ENCODE measurements at regions not wholly inside any gene's neighbourhood (a gene's known extent, or its start where the extent isn't known, plus 50 kb on each side); places are given as distances from the start of the nearest gene placed in this dataset.

DNA sequence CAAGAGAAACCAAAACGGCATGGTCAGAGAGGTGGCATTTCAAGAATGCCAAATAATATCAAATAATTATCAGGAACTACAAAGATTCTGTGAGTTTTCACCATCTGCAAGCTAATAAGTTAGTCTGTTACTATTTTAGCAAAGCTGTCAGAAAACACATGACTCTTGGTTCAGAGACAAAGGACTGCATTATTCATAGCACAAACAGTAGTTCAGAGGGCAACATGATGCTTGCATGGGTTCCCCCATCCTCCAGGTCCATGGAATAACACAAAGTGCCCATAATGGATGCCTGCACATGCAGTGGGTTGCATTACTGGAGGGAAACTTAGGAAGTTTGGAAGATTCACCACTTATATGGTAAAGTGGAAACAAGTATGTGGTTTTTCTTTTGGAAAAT, 228.8 kb upstream of the ALCAM start:
- Histone ChIP-seq H3K4me1 (ENCODE audit: control insufficient read depth in 5 of 5, insufficient read depth in 5 of 5, low read length in 5 of 5) (peaks cover 0 to 5% (median 0%) of the 10 kb centered on the region in 5 donors), H3K9me3 (ENCODE audit: control insufficient read depth in 4 of 4, insufficient read depth in 3 of 4, low read length in 3 of 4) (no peaks in the 10 kb centered on the region), H3K4me3 (no peak overlapping the region), H3K9ac (ENCODE audit: insufficient read depth in 1 of 2, low read length in 2 of 2) (no peak overlapping the region), H3K27ac (ENCODE audit: low read depth in 1 of 2, low read length in 1 of 2) (no peak overlapping the region), H3K27me3 (ENCODE audit: control insufficient read depth in 3 of 3, insufficient read depth in 3 of 3, low read length in 2 of 3) (no peaks in the 10 kb centered on the region), H3K36me3 (ENCODE audit: control insufficient read depth in 4 of 4, insufficient read depth in 4 of 4, low read length in 4 of 4) (no peaks in the 10 kb centered on the region)
- 70 to 73% methylated on average over 1 of the region's 1 CpG for WGBS, 2 donors
- DNase-seq (no peak), ATAC-seq (ENCODE audit: insufficient read depth, low FRiP score) (no peak)
- TF ChIP-seq, protein P1, sequence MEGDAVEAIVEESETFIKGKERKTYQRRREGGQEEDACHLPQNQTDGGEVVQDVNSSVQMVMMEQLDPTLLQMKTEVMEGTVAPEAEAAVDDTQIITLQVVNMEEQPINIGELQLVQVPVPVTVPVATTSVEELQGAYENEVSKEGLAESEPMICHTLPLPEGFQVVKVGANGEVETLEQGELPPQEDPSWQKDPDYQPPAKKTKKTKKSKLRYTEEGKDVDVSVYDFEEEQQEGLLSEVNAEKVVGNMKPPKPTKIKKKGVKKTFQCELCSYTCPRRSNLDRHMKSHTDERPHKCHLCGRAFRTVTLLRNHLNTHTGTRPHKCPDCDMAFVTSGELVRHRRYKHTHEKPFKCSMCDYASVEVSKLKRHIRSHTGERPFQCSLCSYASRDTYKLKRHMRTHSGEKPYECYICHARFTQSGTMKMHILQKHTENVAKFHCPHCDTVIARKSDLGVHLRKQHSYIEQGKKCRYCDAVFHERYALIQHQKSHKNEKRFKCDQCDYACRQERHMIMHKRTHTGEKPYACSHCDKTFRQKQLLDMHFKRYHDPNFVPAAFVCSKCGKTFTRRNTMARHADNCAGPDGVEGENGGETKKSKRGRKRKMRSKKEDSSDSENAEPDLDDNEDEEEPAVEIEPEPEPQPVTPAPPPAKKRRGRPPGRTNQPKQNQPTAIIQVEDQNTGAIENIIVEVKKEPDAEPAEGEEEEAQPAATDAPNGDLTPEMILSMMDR (IDR thresholded peaks at IDR 0.05; ENCODE audit: control extremely low read depth, extremely low read depth): no peak

DNA sequence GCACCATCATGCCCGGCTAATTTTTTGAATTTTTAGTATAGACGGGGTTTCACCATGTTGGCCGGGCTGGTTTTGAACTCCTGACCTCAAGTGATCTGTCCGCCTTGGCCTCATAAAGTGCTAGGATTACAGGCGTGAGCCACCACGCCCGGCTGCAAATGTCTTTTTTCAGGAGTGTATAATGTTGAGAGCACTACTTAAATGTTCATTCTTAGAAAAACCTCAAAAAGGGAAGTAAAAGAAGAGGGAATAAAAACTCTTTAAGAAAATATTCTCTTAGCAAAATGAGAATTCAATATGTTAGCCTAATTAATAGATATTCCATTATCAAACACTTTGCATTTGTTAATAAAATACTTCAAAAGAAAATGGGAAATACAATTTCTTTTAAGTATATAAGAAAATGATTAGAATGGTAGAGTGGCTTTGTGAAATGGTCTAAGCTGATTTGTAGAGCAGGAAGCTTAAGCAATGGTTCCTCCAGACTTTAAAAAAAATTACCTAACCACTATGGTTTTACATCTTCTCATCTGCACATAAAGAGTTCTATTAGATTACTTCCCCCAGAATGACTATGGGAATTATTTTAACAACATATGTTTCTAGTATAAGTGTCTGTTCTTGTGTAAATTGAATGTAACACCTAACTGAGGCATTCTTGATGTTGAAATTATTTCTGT, 226.7 kb upstream of the ALCAM start:
- Histone ChIP-seq H3K4me3 (no peak overlapping the region), H3K27me3 (ENCODE audit: control insufficient read depth in 3 of 3, insufficient read depth in 3 of 3, low read length in 2 of 3) (no peaks in the 10 kb centered on the region), H3K27ac (ENCODE audit: low read depth in 1 of 2, low read length in 1 of 2) (no peak overlapping the region), H3K9me3 (ENCODE audit: control insufficient read depth in 4 of 4, insufficient read depth in 3 of 4, low read length in 3 of 4) (no peaks in the 10 kb centered on the region), H3K9ac (ENCODE audit: insufficient read depth in 1 of 2, low read length in 2 of 2) (no peak overlapping the region), H3K36me3 (ENCODE audit: control insufficient read depth in 4 of 4, insufficient read depth in 4 of 4, low read length in 4 of 4) (no peaks in the 10 kb centered on the region), H3K4me1 (ENCODE audit: control insufficient read depth in 5 of 5, insufficient read depth in 5 of 5, low read length in 5 of 5) (peaks cover 0 to 5% (median 0%) of the 10 kb centered on the region in 5 donors)
- 50 to 66% methylated on average over 7 of the region's 7 CpGs for WGBS, 2 donors
- ATAC-seq (ENCODE audit: insufficient read depth, low FRiP score) (peak; percentile 38), DNase-seq (no peak)
- TF ChIP-seq, protein P1 (IDR thresholded peaks at IDR 0.05; ENCODE audit: control extremely low read depth, extremely low read depth): no peak

DNA sequence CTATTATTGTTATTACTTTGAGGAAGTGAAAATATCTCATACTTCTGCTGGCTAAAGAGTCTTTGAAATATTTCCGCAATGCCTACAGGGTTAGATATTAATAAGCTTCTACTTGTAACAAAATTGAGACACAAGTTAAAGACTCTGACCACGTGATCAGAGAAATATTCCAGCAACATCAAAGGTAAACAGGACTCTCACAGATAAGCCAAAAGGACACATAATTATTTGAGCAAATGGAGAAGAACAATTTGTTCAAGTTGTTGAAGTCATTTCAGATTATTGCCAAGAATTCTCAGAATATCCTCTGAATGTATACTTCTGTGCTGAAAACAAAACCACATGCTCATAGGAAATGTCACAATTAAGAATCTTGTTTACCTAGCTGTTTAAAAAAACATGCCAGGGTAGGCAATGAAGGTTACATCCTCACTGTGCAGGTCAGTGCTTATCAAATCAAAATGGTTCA, 225.8 kb upstream of the ALCAM start:
- ATAC-seq (ENCODE audit: insufficient read depth, low FRiP score): peak; percentile 70
- H3K27ac ChIP-seq (ENCODE audit: low read depth in 1 of 2, low read length in 1 of 2): no peak overlapping the region
- H3K36me3 ChIP-seq (ENCODE audit: control insufficient read depth in 4 of 4, insufficient read depth in 4 of 4, low read length in 4 of 4): no peaks in the 10 kb centered on the region
- H3K27me3 ChIP-seq (ENCODE audit: control insufficient read depth in 3 of 3, insufficient read depth in 3 of 3, low read length in 2 of 3): no peaks in the 10 kb centered on the region
- DNase-seq: peak in 2 of 3 donors; percentile 6 to 9
- H3K9ac ChIP-seq (ENCODE audit: insufficient read depth in 1 of 2, low read length in 2 of 2): no peak overlapping the region
- WGBS, 2 donors: 41 to 43% methylated on average over 2 of the region's 2 CpGs
- H3K4me3 ChIP-seq: no peak overlapping the region
- H3K4me1 ChIP-seq (ENCODE audit: control insufficient read depth in 5 of 5, insufficient read depth in 5 of 5, low read length in 5 of 5): peaks cover 0 to 5% (median 0%) of the 10 kb centered on the region in 5 donors
- no peaks in the 10 kb centered on the region for H3K9me3 ChIP-seq (ENCODE audit: control insufficient read depth in 4 of 4, insufficient read depth in 3 of 4, low read length in 3 of 4)
- TF ChIP-seq, protein P1 (IDR thresholded peaks at IDR 0.05; ENCODE audit: control extremely low read depth, extremely low read depth): no peak

All from lung (tissue), 11 donors.